ENCODE measurements at regions not wholly inside any gene's neighbourhood (a gene's known extent, or its start where the extent isn't known, plus 50 kb on each side); places are given as distances from the start of the nearest gene placed in this dataset.

- no peak for DNase-seq
Observed at GRCh38 chr17:71910002-71910401, 210.8 kb upstream of the SOX9 start.

GRCh38 chr17:71914042-71914441, 206.8 kb upstream of the SOX9 start:
- DNase-seq = no peak

- no peak for DNase-seq
Observed at GRCh38 chr17:71914812-71915211, 206.0 kb upstream of the SOX9 start.

GRCh38 chr17:71917715-71918114, 203.1 kb upstream of the SOX9 start:
- DNase-seq = no peak

GRCh38 chr17:71919186-71919585, 201.6 kb upstream of the SOX9 start:
- no peak for DNase-seq

- no peak for DNase-seq
Observed at GRCh38 chr17:71919896-71920295, 200.9 kb upstream of the SOX9 start.

GRCh38 chr17:71921796-71922195, 199.0 kb upstream of the SOX9 start:
- no peak for DNase-seq

GRCh38 chr17:71922439-71922838, 198.4 kb upstream of the SOX9 start:
- DNase-seq = no peak

- DNase-seq = no peak
Observed at GRCh38 chr17:71926746-71927398, 193.9 kb upstream of the SOX9 start.

GRCh38 chr17:71933306-71933705, 187.5 kb upstream of the SOX9 start:
- no peak for DNase-seq

- no peak for DNase-seq
Observed at GRCh38 chr17:71934520-71934919, 186.3 kb upstream of the SOX9 start.

GRCh38 chr17:71935341-71935740, 185.5 kb upstream of the SOX9 start:
- DNase-seq = no peak

- DNase-seq = no peak
Observed at GRCh38 chr17:71936977-71937376, 183.8 kb upstream of the SOX9 start.

- no peak for DNase-seq
Observed at GRCh38 chr17:71937914-71938313, 182.9 kb upstream of the SOX9 start.

GRCh38 chr17:71938340-71939010, 182.3 kb upstream of the SOX9 start:
- no peak for DNase-seq

GRCh38 chr17:71941920-71942319, 178.9 kb upstream of the SOX9 start:
- no peak for DNase-seq

GRCh38 chr17:71942626-71943025, 178.2 kb upstream of the SOX9 start:
- no peak for DNase-seq

GRCh38 chr17:71948703-71949422, 172.0 kb upstream of the SOX9 start:
- no peak for DNase-seq

- no peak for DNase-seq
Observed at GRCh38 chr17:71959154-71959553, 161.7 kb upstream of the SOX9 start.

- DNase-seq = no peak
Observed at GRCh38 chr17:71963351-71963750, 157.5 kb upstream of the SOX9 start.

- DNase-seq = no peak
Observed at GRCh38 chr17:71963791-71964190, 157.0 kb upstream of the SOX9 start.

- DNase-seq = no peak
Observed at GRCh38 chr17:71964559-71964958, 156.3 kb upstream of the SOX9 start.

- no peak for DNase-seq
Observed at GRCh38 chr17:71966055-71966454, 154.8 kb upstream of the SOX9 start.

Data from stimulated activated CD4-positive, alpha-beta T cell treated with anti-CD3 and anti-CD28 coated beads, Interleukin-2, amount 100 ng/mL, for 48 hours (primary cell).